Stomach (tissue), 8 donors: ENCODE measurements at regions not wholly inside any gene's neighbourhood (a gene's known extent, or its start where the extent isn't known, plus 50 kb on each side); places are given as distances from the start of the nearest gene placed in this dataset.

Source experiments
- DNase-seq, 2 donors: peaks; one replicate each; pipeline versions ENCODE4 v3.0.0 to v3.0.0-alpha.2; 2013 to 2019
- H3K27ac ChIP-seq, 5 donors: fragments of 200-600 bp in 4 of 5; sonication (generic) in 4 of 5; one replicate each; pipeline ENCODE4 v1.5.1; 2013 to 2019; ENCODE audit warnings: mild to moderate bottlenecking in 1 of 5, moderate library complexity in 1 of 5
- H3K27me3 ChIP-seq, 3 donors: fragments of 200-600 bp; sonication (generic); one replicate each; pipeline ENCODE4 v1.5.1; 2017 to 2019; ENCODE audit warnings: mixed run types in 1 of 3
- H3K36me3 ChIP-seq, 4 donors: fragments of 200-600 bp; sonication (generic); 1 replicate in 3 of 4; 2 replicates in 1 of 4; pipeline ENCODE4 v1.5.1; 2016 to 2019
- H3K4me1 ChIP-seq, 4 donors: fragments of 200-600 bp; sonication (generic); one replicate each; pipeline ENCODE4 v1.5.1; 2016 to 2019
- H3K4me3 ChIP-seq, 4 donors: fragments of 200-600 bp; sonication (generic) in 3 of 4; one replicate each; pipeline ENCODE4 v1.5.1; 2016 to 2019; ENCODE audit warnings: mild to moderate bottlenecking in 1 of 4
- H3K9me3 ChIP-seq, 4 donors: fragments of 200-600 bp; sonication (generic); one replicate each; pipeline ENCODE4 v1.5.1; 2016 to 2019
- EP300 ChIP-seq: sonication (generic); formaldehyde crosslinking; IDR thresholded peaks from one replicate; pipeline ENCODE4 v1.6.1; 2017; ENCODE audit warnings: antibody characterized with exemption
- POLR2A ChIP-seq, 4 donors: fragments of 450-650 bp; IDR thresholded peaks; one replicate each; pipeline ENCODE4 v1.6.1; 2016; ENCODE audit warnings: antibody characterized with exemption in 4 of 4, control low read depth in 2 of 4, mild to moderate bottlenecking in 1 of 4, moderate library complexity in 1 of 4
- POLR2AphosphoS5 ChIP-seq, 3 donors: sonication (generic); formaldehyde crosslinking; IDR thresholded peaks; one replicate each; pipeline ENCODE4 v1.6.1; 2016; ENCODE audit warnings: antibody characterized with exemption in 3 of 3
- WGBS, 5 donors: extraction: QIAGEN DNeasy Blood & Tissue Kit in 3 of 5; methylation state at CpG; one replicate each; pipeline versions ENCODE4 v1.1.5 to v1.1.7; 2013 to 2018; 5-methylcytosine and 5-hydroxymethylcytosine counted together
- intact Hi-C: fragments of 100-400 bp; cut with DNase I; formaldehyde crosslinking; loops from one replicate; pipeline ENCODE4 v1.15.1; 2023; ENCODE audit warnings: low total_unique reads
- TF ChIP-seq, protein P1 (sequence below), 7 experiments: fragments of 450-650 bp in 4 of 7; fragments of 200-600 bp in 3 of 7; sonication (generic) in 3 of 7; IDR thresholded peaks; one replicate each; pipeline ENCODE4 v1.5.1; 2016 to 2019; ENCODE audit warnings: antibody characterized with exemption in 7 of 7, control low read depth in 2 of 7, mild to moderate bottlenecking in 1 of 7
- donor health status: healthy with polysubstance abuse.
- donor health status: Bipolar disorder and iron deficiency.
- donor health status: healthy.

GRCh38 chr20:22985239-22985778, 49.8 kb upstream of the SSTR4 start:
- TF ChIP-seq EP300: no peak
- TF ChIP-seq, protein P1, sequence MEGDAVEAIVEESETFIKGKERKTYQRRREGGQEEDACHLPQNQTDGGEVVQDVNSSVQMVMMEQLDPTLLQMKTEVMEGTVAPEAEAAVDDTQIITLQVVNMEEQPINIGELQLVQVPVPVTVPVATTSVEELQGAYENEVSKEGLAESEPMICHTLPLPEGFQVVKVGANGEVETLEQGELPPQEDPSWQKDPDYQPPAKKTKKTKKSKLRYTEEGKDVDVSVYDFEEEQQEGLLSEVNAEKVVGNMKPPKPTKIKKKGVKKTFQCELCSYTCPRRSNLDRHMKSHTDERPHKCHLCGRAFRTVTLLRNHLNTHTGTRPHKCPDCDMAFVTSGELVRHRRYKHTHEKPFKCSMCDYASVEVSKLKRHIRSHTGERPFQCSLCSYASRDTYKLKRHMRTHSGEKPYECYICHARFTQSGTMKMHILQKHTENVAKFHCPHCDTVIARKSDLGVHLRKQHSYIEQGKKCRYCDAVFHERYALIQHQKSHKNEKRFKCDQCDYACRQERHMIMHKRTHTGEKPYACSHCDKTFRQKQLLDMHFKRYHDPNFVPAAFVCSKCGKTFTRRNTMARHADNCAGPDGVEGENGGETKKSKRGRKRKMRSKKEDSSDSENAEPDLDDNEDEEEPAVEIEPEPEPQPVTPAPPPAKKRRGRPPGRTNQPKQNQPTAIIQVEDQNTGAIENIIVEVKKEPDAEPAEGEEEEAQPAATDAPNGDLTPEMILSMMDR (IDR thresholded peaks at IDR 0.05): no peak
- no peak for TF ChIP-seq POLR2AphosphoS5 (IDR thresholded peaks at IDR 0.05)
- no peak for TF ChIP-seq POLR2A (IDR thresholded peaks at IDR 0.05)
- H3K4me3 ChIP-seq: no peak overlapping the region
- peaks cover 0 to 5% (median 0%) of the 10 kb centered on the region in 4 donors for H3K9me3 ChIP-seq
- 56 to 64% (median 57%) methylated on average over 5 of the region's 5 CpGs for WGBS, 5 donors
- H3K4me1 ChIP-seq: no peaks in the 10 kb centered on the region
- DNase-seq: no peak
- intact Hi-C loops: no loop called here
- H3K27me3 ChIP-seq: no peaks in the 10 kb centered on the region
- no peak overlapping the region for H3K27ac ChIP-seq
- no peaks in the 10 kb centered on the region for H3K36me3 ChIP-seq
